T-helper 2 cell (primary cell): ENCODE measurements at regions not wholly inside any gene's neighbourhood (a gene's known extent, or its start where the extent isn't known, plus 50 kb on each side); places are given as distances from the start of the nearest gene placed in this dataset.

Source experiments
- DNase-seq, 5 experiments: peaks; one replicate each; pipeline versions ENCODE4 v3.0.0 to v3.0.0-alpha.2; 2012 to 2022

- DNase-seq: no peak
These were observed 315.1 kb downstream of the RDH14 start for GRCh38 chr2:18245375-18245774.

GRCh38 chr2:18244845-18245244 lies 315.6 kb downstream of the RDH14 start:
- DNase-seq: no peak

- DNase-seq: no peak
These were observed 316.6 kb downstream of the RDH14 start for GRCh38 chr2:18243816-18244215.

- DNase-seq: no peak
These were observed 317.7 kb downstream of the RDH14 start for GRCh38 chr2:18242716-18243115.

GRCh38 chr2:18238209-18238608 lies 322.2 kb downstream of the RDH14 start:
- DNase-seq: no peak

- no peak for DNase-seq
These were observed 323.2 kb downstream of the RDH14 start for GRCh38 chr2:18237298-18237697.

- no peak for DNase-seq
These were observed 327.6 kb downstream of the RDH14 start for GRCh38 chr2:18232731-18233438.

GRCh38 chr2:18230668-18231067 lies 329.8 kb downstream of the RDH14 start:
- DNase-seq: no peak

GRCh38 chr2:18219676-18220075 lies 340.8 kb downstream of the RDH14 start:
- no peak for DNase-seq

- no peak for DNase-seq
These were observed 339.9 kb downstream of the KCNS3 start for GRCh38 chr2:18218160-18218933.

- DNase-seq: no peak
These were observed 336.5 kb downstream of the KCNS3 start for GRCh38 chr2:18214936-18215335.

GRCh38 chr2:18213986-18214385 lies 335.5 kb downstream of the KCNS3 start:
- no peak for DNase-seq

- no peak for DNase-seq
These were observed 331.6 kb downstream of the KCNS3 start for GRCh38 chr2:18209934-18210639.

GRCh38 chr2:18208956-18209355 lies 330.5 kb downstream of the KCNS3 start:
- DNase-seq: no peak

GRCh38 chr2:18200771-18201170 lies 322.3 kb downstream of the KCNS3 start:
- DNase-seq: no peak

GRCh38 chr2:18198677-18199076 lies 320.2 kb downstream of the KCNS3 start:
- no peak for DNase-seq

- no peak for DNase-seq
These were observed 315.7 kb downstream of the KCNS3 start for GRCh38 chr2:18194161-18194560.

- DNase-seq: no peak
These were observed 308.5 kb downstream of the KCNS3 start for GRCh38 chr2:18186816-18187613.

GRCh38 chr2:18182861-18183260 lies 304.4 kb downstream of the KCNS3 start:
- no peak for DNase-seq

- no peak for DNase-seq
These were observed 302.4 kb downstream of the KCNS3 start for GRCh38 chr2:18180912-18181311.

- no peak for DNase-seq
These were observed 301.7 kb downstream of the KCNS3 start for GRCh38 chr2:18180031-18180610.

GRCh38 chr2:18178736-18179349 lies 300.4 kb downstream of the KCNS3 start:
- DNase-seq: peak in 1 of 5 experiments; percentile 41
